ENCODE measurements at regions not wholly inside any gene's neighbourhood (a gene's known extent, or its start where the extent isn't known, plus 50 kb on each side); places are given as distances from the start of the nearest gene placed in this dataset.

DNA sequence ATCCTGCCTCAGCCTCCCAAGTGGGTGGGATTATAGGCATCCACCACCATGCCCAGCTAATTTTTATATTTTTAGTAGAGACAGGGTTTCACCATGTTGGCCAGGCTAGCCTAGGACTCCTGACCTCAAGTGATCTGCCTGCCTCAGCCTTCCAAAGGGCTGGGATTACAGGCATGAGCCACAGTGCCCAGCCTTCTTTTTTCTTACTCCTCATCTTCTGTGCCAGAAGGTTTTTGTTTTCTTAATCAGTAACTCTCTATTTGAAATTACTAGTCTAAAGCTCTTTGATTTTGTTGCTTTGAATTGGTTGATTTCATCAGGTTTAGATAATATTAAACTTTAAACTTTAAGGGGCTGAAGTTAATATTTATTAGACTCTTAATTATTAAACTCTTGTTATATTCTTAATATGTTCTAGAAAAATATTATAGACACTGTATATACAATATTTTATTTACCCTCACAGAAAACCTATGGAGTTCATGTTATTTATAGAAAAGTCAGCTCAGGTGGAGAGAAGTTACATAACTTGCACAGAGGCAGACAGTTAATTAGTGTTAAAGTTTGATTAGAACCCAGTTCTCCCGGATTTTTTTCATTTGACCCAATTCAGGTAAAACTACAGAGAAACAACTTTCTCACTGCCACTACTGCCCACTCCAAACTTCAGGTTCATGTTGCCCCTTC is 177.4 kb upstream of the SGK1 start:
- Histone ChIP-seq H3K4me2 (ENCODE audit: low read length) (no peak overlapping the region), H3K4me3 (ENCODE audit: low read length) (no peak overlapping the region), H3K36me3 (ENCODE audit: control insufficient read depth, low read length) (no peaks in the 10 kb centered on the region), H3K27me3 (ENCODE audit: control insufficient read depth, low read length) (no peaks in the 10 kb centered on the region), H3F3A (ENCODE audit: control insufficient read depth, insufficient read depth) (no peaks in the 10 kb centered on the region), H3K27ac (ENCODE audit: low read depth, low read length) (no peak overlapping the region), H3K9me3 (ENCODE audit: control insufficient read depth, insufficient read depth, low read length) (no peaks in the 10 kb centered on the region), H4K20me1 (ENCODE audit: control insufficient read depth, insufficient read depth, low read depth, low read length) (no peaks in the 10 kb centered on the region), H3K79me2 (ENCODE audit: control insufficient read depth, low read length) (no peaks in the 10 kb centered on the region), H3K4me1 (ENCODE audit: control insufficient read depth, low read length) (no peaks in the 10 kb centered on the region), H3K9me2 (replicated peaks; ENCODE audit: control insufficient read depth, low read length) (no peaks in the 10 kb centered on the region)
- TF ChIP-seq, protein P1, sequence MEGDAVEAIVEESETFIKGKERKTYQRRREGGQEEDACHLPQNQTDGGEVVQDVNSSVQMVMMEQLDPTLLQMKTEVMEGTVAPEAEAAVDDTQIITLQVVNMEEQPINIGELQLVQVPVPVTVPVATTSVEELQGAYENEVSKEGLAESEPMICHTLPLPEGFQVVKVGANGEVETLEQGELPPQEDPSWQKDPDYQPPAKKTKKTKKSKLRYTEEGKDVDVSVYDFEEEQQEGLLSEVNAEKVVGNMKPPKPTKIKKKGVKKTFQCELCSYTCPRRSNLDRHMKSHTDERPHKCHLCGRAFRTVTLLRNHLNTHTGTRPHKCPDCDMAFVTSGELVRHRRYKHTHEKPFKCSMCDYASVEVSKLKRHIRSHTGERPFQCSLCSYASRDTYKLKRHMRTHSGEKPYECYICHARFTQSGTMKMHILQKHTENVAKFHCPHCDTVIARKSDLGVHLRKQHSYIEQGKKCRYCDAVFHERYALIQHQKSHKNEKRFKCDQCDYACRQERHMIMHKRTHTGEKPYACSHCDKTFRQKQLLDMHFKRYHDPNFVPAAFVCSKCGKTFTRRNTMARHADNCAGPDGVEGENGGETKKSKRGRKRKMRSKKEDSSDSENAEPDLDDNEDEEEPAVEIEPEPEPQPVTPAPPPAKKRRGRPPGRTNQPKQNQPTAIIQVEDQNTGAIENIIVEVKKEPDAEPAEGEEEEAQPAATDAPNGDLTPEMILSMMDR (IDR thresholded peaks at IDR 0.05; ENCODE audit: low read depth, low read length, poor library complexity, severe bottlenecking), result no peak
- no peak for TF ChIP-seq EZH2phosphoT487 (IDR thresholded peaks at IDR 0.05; ENCODE audit: borderline replicate concordance, low read length)

DNA sequence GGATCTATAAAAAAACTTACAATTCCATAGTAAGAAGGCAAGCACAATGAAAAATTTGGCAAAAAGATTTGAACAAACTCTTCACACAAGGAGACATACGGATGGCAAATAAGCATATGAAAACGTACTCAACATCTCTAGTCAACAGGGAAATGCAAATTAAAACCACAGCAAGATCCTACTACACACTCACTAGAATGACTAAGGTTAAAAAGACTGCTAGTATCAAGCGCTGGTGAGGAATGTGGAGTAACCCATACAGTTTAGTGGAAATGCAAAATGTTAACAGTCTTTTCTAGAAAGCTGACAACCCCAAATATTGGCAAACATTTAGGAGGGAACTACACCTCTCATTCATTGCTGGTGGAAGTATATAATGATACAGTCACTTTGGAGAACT is 175.9 kb upstream of the SGK1 start:
- no peaks in the 10 kb centered on the region for H3K9me3 ChIP-seq (ENCODE audit: control insufficient read depth, insufficient read depth, low read length)
- no peaks in the 10 kb centered on the region for H3K79me2 ChIP-seq (ENCODE audit: control insufficient read depth, low read length)
- H3K4me3 ChIP-seq (ENCODE audit: low read length), result no peak overlapping the region
- H4K20me1 ChIP-seq (ENCODE audit: control insufficient read depth, insufficient read depth, low read depth, low read length), result no peaks in the 10 kb centered on the region
- no peaks in the 10 kb centered on the region for H3K27me3 ChIP-seq (ENCODE audit: control insufficient read depth, low read length)
- H3K4me1 ChIP-seq (ENCODE audit: control insufficient read depth, low read length), result no peaks in the 10 kb centered on the region
- H3K9me2 ChIP-seq (replicated peaks; ENCODE audit: control insufficient read depth, low read length), result no peaks in the 10 kb centered on the region
- no peaks in the 10 kb centered on the region for H3K36me3 ChIP-seq (ENCODE audit: control insufficient read depth, low read length)
- TF ChIP-seq EZH2phosphoT487 (IDR thresholded peaks at IDR 0.05; ENCODE audit: borderline replicate concordance, low read length), result no peak
- TF ChIP-seq, protein P1 (IDR thresholded peaks at IDR 0.05; ENCODE audit: low read depth, low read length, poor library complexity, severe bottlenecking), result no peak
- no peak overlapping the region for H3K27ac ChIP-seq (ENCODE audit: low read depth, low read length)
- H3K4me2 ChIP-seq (ENCODE audit: low read length), result no peak overlapping the region
- H3F3A ChIP-seq (ENCODE audit: control insufficient read depth, insufficient read depth), result no peaks in the 10 kb centered on the region

DNA sequence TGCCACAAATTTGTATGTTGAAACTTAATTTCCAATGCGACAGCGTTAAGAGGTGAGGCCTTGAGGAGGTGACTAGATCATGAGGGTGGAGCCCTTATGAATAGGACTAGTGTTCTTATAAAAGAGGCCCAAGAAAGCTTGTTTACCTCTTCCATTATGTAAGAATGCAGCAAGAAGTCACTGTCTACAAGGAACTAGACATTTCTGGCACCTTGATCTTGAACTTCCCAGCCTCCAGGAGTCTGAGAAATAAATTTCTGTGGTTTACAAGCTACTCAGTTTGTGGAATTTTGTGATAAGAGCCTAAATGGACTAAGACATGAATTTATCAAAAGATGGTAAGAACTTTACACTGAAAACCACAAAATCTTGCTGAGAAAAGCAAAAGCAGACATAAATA is 173.6 kb upstream of the SGK1 start:
- Histone ChIP-seq H4K20me1 (ENCODE audit: control insufficient read depth, insufficient read depth, low read depth, low read length) (no peaks in the 10 kb centered on the region), H3K4me1 (ENCODE audit: control insufficient read depth, low read length) (no peaks in the 10 kb centered on the region), H3K79me2 (ENCODE audit: control insufficient read depth, low read length) (no peaks in the 10 kb centered on the region), H3K36me3 (ENCODE audit: control insufficient read depth, low read length) (no peaks in the 10 kb centered on the region), H3K27me3 (ENCODE audit: control insufficient read depth, low read length) (no peaks in the 10 kb centered on the region), H3K27ac (ENCODE audit: low read depth, low read length) (no peak overlapping the region), H3F3A (ENCODE audit: control insufficient read depth, insufficient read depth) (no peaks in the 10 kb centered on the region), H3K4me3 (ENCODE audit: low read length) (no peak overlapping the region), H3K4me2 (ENCODE audit: low read length) (no peak overlapping the region), H3K9me3 (ENCODE audit: control insufficient read depth, insufficient read depth, low read length) (no peaks in the 10 kb centered on the region), H3K9me2 (replicated peaks; ENCODE audit: control insufficient read depth, low read length) (no peaks in the 10 kb centered on the region)
- TF ChIP-seq, protein P1 (IDR thresholded peaks at IDR 0.05; ENCODE audit: low read depth, low read length, poor library complexity, severe bottlenecking), result no peak
- no peak for TF ChIP-seq EZH2phosphoT487 (IDR thresholded peaks at IDR 0.05; ENCODE audit: borderline replicate concordance, low read length)

Measured in DOHH2 (cell line).